Adrenal gland (tissue), 5 donors: ENCODE measurements at regions not wholly inside any gene's neighbourhood (a gene's known extent, or its start where the extent isn't known, plus 50 kb on each side); places are given as distances from the start of the nearest gene placed in this dataset.

Experiments used
- POLR2A ChIP-seq, 2 donors: fragments of 450-650 bp; IDR thresholded peaks; one replicate each; pipeline ENCODE4 v1.6.1; 2017; ENCODE audit warnings: antibody characterized with exemption in 2 of 2, mild to moderate bottlenecking in 2 of 2, moderate library complexity in 1 of 2
- TF ChIP-seq, protein P1 (sequence below), 6 experiments: fragments of 450-650 bp in 4 of 6; fragments of 200-600 bp in 2 of 6; sonication (generic) in 1 of 6; IDR thresholded peaks; 1 replicate in 5 of 6; 2 replicates in 1 of 6; pipeline versions ENCODE4 v1.5.1 to v1.8.0; 2016 to 2021; ENCODE audit warnings: antibody characterized with exemption in 6 of 6, mild to moderate bottlenecking in 2 of 6, moderate library complexity in 1 of 6
- donor health status: DM: no; HTN: no; CAD: no.

DNA sequence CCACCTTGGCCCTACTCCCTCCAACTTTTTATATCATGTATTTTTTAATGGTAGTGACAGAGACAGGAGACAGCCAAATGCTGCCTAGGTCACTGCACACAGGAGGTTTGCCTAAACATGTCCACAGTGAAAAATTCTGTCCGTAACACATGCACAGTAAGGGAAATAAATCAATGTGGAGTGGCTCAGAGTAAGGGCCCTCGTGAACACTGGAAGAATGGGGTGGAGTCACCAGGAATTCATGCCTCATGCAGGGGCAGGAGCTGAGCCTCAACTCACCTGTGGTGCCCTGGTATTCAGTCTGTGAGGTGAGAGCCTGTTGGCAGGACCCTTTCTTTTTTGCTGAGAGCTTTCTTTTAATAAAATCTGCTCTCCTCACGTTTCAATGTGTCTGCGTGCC is 289.1 kb downstream of the TGFB2 start:
- TF ChIP-seq POLR2A (IDR thresholded peaks at IDR 0.05), result no peak
- TF ChIP-seq, protein P1, sequence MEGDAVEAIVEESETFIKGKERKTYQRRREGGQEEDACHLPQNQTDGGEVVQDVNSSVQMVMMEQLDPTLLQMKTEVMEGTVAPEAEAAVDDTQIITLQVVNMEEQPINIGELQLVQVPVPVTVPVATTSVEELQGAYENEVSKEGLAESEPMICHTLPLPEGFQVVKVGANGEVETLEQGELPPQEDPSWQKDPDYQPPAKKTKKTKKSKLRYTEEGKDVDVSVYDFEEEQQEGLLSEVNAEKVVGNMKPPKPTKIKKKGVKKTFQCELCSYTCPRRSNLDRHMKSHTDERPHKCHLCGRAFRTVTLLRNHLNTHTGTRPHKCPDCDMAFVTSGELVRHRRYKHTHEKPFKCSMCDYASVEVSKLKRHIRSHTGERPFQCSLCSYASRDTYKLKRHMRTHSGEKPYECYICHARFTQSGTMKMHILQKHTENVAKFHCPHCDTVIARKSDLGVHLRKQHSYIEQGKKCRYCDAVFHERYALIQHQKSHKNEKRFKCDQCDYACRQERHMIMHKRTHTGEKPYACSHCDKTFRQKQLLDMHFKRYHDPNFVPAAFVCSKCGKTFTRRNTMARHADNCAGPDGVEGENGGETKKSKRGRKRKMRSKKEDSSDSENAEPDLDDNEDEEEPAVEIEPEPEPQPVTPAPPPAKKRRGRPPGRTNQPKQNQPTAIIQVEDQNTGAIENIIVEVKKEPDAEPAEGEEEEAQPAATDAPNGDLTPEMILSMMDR (IDR thresholded peaks at IDR 0.05), result no peak
